Mucosa of descending colon (tissue), 3 donors: ENCODE measurements at regions not wholly inside any gene's neighbourhood (a gene's known extent, or its start where the extent isn't known, plus 50 kb on each side); places are given as distances from the start of the nearest gene placed in this dataset.
A peak's percentile ranks its signal among the peaks of the same experiment; 100 is the strongest.

Experiments
- ATAC-seq: fragments of 200-7000 bp; cut with Tn5 transposase; one replicate; pipeline ENCODE4 v1.9.1; 2020; ENCODE audit warnings: mild to moderate bottlenecking, moderate library complexity
- DNase-seq, 3 donors: peaks; one replicate each; pipeline ENCODE4 v3.0.0-alpha.2; 2020
- H3K36me3 ChIP-seq: fragments of 200-600 bp; one replicate; pipeline ENCODE4 v1.8.0; 2021; ENCODE audit warnings: low read depth, mild to moderate bottlenecking
- H3K4me1 ChIP-seq: fragments of 200-600 bp; one replicate; pipeline ENCODE4 v1.8.0; 2021; ENCODE audit warnings: low read depth, mild to moderate bottlenecking
- H3K4me3 ChIP-seq: fragments of 200-600 bp; one replicate; pipeline ENCODE4 v1.8.0; 2021; ENCODE audit warnings: mild to moderate bottlenecking
- H3K9me3 ChIP-seq: fragments of 200-600 bp; one replicate; pipeline ENCODE4 v1.8.0; 2021; ENCODE audit warnings: mild to moderate bottlenecking
- CTCF ChIP-seq: fragments of 200-600 bp; IDR thresholded peaks from one replicate; pipeline ENCODE4 v1.8.0; 2022; ENCODE audit warnings: antibody characterized with exemption, mild to moderate bottlenecking
- intact Hi-C, 2 donors: fragments of 100-400 bp; cut with DNase I in 1 of 2; cut with micrococcal nuclease in 1 of 2; formaldehyde crosslinking; loops; one replicate each; pipeline versions ENCODE4 v1.11.0 to v1.11.1; 2022; cut with DNase I, micrococcal nuclease
- donor health status: DM: no; HTN: no; CAD: no; lungs with moderate emphysema.
- donor health status: DM: no; HTN: no; CAD: no.
- donor health status: DM: no; HTN: yes; CAD: no.

GRCh38 chr11:26204839-26205238, 127.1 kb upstream of the ANO3 start:
- no peak for TF ChIP-seq CTCF
- DNase-seq (no peak), ATAC-seq (no peak)
- Histone ChIP-seq H3K4me1 (no peaks in the 10 kb centered on the region), H3K36me3 (no peaks in the 10 kb centered on the region), H3K9me3 (no peaks in the 10 kb centered on the region), H3K4me3 (no peak overlapping the region)
- intact Hi-C loops: no loop called here

GRCh38 chr11:26219183-26220117, 112.5 kb upstream of the ANO3 start:
- no peak overlapping the region for H3K4me3 ChIP-seq
- intact Hi-C loops: no loop called here

GRCh38 chr11:26225646-26226045, 106.3 kb upstream of the ANO3 start:
- DNase-seq: no peak
- no peak for TF ChIP-seq CTCF
- H3K4me1 ChIP-seq: no peaks in the 10 kb centered on the region
- no peaks in the 10 kb centered on the region for H3K9me3 ChIP-seq
- ATAC-seq: no peak
- H3K36me3 ChIP-seq: no peaks in the 10 kb centered on the region
- H3K4me3 ChIP-seq: no peak overlapping the region
- intact Hi-C loops: no loop called here

More at GRCh38 chr11:26219183-26220117, 112.5 kb upstream of the ANO3 start:
- Histone ChIP-seq H3K4me1 (no peaks in the 10 kb centered on the region), H3K36me3 (no peaks in the 10 kb centered on the region), H3K9me3 (no peaks in the 10 kb centered on the region)
- TF ChIP-seq CTCF: no peak
- ATAC-seq: no peak
- DNase-seq: no peak

GRCh38 chr11:26227301-26227746, 104.6 kb upstream of the ANO3 start:
- no peak for DNase-seq
- H3K4me1 ChIP-seq: no peaks in the 10 kb centered on the region
- ATAC-seq: peak; percentile 28
- intact Hi-C loops: no loop called here
- no peaks in the 10 kb centered on the region for H3K9me3 ChIP-seq
- no peak overlapping the region for H3K4me3 ChIP-seq
- TF ChIP-seq CTCF: no peak
- no peaks in the 10 kb centered on the region for H3K36me3 ChIP-seq

GRCh38 chr11:26227883-26228502, 103.9 kb upstream of the ANO3 start:
- ATAC-seq: no peak
- Histone ChIP-seq H3K9me3 (no peaks in the 10 kb centered on the region), H3K4me3 (no peak overlapping the region), H3K36me3 (no peaks in the 10 kb centered on the region), H3K4me1 (no peaks in the 10 kb centered on the region)
- DNase-seq: no peak
- intact Hi-C loops: no loop called here
- no peak for TF ChIP-seq CTCF
